Neural progenitor cell (in vitro differentiated cells): ENCODE measurements at regions not wholly inside any gene's neighbourhood (a gene's known extent, or its start where the extent isn't known, plus 50 kb on each side); places are given as distances from the start of the nearest gene placed in this dataset.

Source experiments
- DNase-seq: peaks from one replicate; pipeline ENCODE4 v3.0.0-alpha.2; 2016; ENCODE audit warnings: low spot score
- H2AFZ ChIP-seq: fragments of 200-600 bp; sonication (generic); replicated peaks from 2 replicates; pipeline ENCODE4 v1.6.1; 2016; ENCODE audit warnings: antibody characterized with exemption
- H3F3A ChIP-seq: fragments of 200-600 bp; sonication (generic); 2 replicates; pipeline ENCODE4 v1.6.1; 2016; ENCODE audit warnings: antibody characterized with exemption, low read depth
- H3K27ac ChIP-seq: fragments of 200-600 bp; sonication (generic); 2 replicates; pipeline ENCODE4 v1.5.1; 2016; ENCODE audit warnings: mild to moderate bottlenecking
- H3K27me3 ChIP-seq: fragments of 200-600 bp; sonication (generic); 2 replicates; pipeline ENCODE4 v1.6.1; 2016; ENCODE audit warnings: mild to moderate bottlenecking, moderate library complexity
- H3K36me3 ChIP-seq: fragments of 200-600 bp; sonication (generic); 2 replicates; pipeline ENCODE4 v1.5.1; 2016
- H3K4me1 ChIP-seq: fragments of 200-600 bp; sonication (generic); 2 replicates; pipeline ENCODE4 v1.6.1; 2016; ENCODE audit warnings: mixed run types
- H3K4me2 ChIP-seq: fragments of 200-600 bp; sonication (generic); 2 replicates; pipeline ENCODE4 v1.6.1; 2016
- H3K4me3 ChIP-seq: fragments of 200-600 bp; sonication (generic); 2 replicates; pipeline ENCODE4 v1.5.1; 2016
- H3K79me2 ChIP-seq: fragments of 200-600 bp; sonication (generic); 2 replicates; pipeline ENCODE4 v1.6.1; 2016; ENCODE audit warnings: low read depth
- H3K9ac ChIP-seq: fragments of 200-600 bp; sonication (generic); 2 replicates; pipeline ENCODE4 v1.6.1; 2016
- H3K9me3 ChIP-seq: fragments of 200-600 bp; sonication (generic); 2 replicates; pipeline ENCODE4 v1.5.1; 2016; ENCODE audit warnings: low read depth
- H4K20me1 ChIP-seq: fragments of 200-600 bp; sonication (generic); 2 replicates; pipeline ENCODE4 v1.6.1; 2016; ENCODE audit warnings: low read depth
- H3K27ac Mint-ChIP-seq: 3 replicates; pipeline ENCODE4 v1.8.0; 2021; ENCODE audit warnings: mixed read lengths
- H3K27me3 Mint-ChIP-seq: 2 replicates; pipeline ENCODE4 v1.8.0; 2022; ENCODE audit warnings: low read depth, mild to moderate bottlenecking, inconsistent platforms, moderate library complexity, mixed read lengths; ENCODE audit not compliant: insufficient read depth
- H3K36me3 Mint-ChIP-seq: 3 replicates; pipeline ENCODE4 v1.8.0; 2021; ENCODE audit warnings: mixed read lengths
- H3K4me1 Mint-ChIP-seq: 3 replicates; pipeline ENCODE4 v1.8.0; 2021; ENCODE audit warnings: mixed read lengths
- H3K4me3 Mint-ChIP-seq: 3 replicates; pipeline ENCODE4 v1.8.0; 2021; ENCODE audit warnings: mild to moderate bottlenecking, moderate library complexity, mixed read lengths
- H3K9me3 Mint-ChIP-seq: 3 replicates; pipeline ENCODE4 v1.8.0; 2020; ENCODE audit warnings: mixed read lengths
- EZH2 ChIP-seq: fragments of 200-600 bp; sonication (generic); IDR thresholded peaks from 2 replicates; pipeline ENCODE4 v1.6.1; 2017; ENCODE audit warnings: antibody characterized with exemption, mild to moderate bottlenecking, moderate library complexity
- EZH2phosphoT487 ChIP-seq: fragments of 200-600 bp; sonication (generic); IDR thresholded peaks from 2 replicates; pipeline ENCODE4 v1.6.1; 2017; ENCODE audit warnings: antibody characterized with exemption
- TF ChIP-seq, protein P1 (sequence below): fragments of 200-600 bp; sonication (generic); IDR thresholded peaks from 2 replicates; pipeline ENCODE4 v1.5.1; 2017; ENCODE audit warnings: antibody characterized with exemption, mild to moderate bottlenecking

DNA sequence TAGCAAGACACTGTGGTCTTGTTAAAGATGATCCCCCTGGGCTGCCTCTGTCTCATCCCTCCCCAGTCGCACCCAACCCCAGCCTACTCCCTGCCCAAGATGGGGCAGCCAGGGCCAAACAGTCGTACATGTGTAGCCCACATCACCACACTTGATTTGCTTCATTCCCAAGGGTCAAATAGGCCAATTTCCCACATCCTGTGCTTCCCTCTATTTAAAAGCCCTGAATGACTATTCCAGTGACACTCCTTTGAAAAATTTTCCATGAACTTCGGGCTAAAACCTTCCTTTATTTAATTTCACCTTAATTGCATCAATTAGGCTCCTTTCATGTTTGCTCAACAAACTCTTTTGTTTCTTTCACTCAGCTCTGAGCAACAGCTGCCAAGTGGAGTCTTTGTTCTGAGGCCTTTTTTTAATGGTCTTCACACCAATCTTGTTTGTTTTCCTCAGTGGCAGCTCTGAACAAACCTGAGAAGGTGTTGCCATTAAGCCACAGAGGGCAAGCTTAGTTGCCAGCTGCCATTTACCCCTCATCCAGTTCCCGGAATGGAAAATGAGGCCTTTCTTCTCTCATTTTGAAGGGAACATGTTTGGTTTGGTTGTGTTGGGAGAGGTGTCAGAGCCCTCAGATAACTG, 126.9 kb downstream of the APIP start:
- peaks cover 9% of the 10 kb centered on the region for H3K36me3 Mint-ChIP-seq
- H3K4me1 ChIP-seq: peaks cover 22% of the 10 kb centered on the region
- no peak overlapping the region for H3K4me3 ChIP-seq
- no peak overlapping the region for H2AFZ ChIP-seq
- no peaks in the 10 kb centered on the region for H3K79me2 ChIP-seq
- H3K4me2 ChIP-seq: no peak overlapping the region
- peak overlapping the region; percentile 8 for H3K27ac ChIP-seq
- no peak for DNase-seq
- peaks cover 4% of the 10 kb centered on the region for H4K20me1 ChIP-seq
- H3K27ac Mint-ChIP-seq: no peak overlapping the region
- peaks cover 5% of the 10 kb centered on the region for H3K9me3 Mint-ChIP-seq
- H3K4me3 Mint-ChIP-seq: no peak overlapping the region
- peaks cover 6% of the 10 kb centered on the region for H3K4me1 Mint-ChIP-seq
- no peak for TF ChIP-seq EZH2
- TF ChIP-seq, protein P1, sequence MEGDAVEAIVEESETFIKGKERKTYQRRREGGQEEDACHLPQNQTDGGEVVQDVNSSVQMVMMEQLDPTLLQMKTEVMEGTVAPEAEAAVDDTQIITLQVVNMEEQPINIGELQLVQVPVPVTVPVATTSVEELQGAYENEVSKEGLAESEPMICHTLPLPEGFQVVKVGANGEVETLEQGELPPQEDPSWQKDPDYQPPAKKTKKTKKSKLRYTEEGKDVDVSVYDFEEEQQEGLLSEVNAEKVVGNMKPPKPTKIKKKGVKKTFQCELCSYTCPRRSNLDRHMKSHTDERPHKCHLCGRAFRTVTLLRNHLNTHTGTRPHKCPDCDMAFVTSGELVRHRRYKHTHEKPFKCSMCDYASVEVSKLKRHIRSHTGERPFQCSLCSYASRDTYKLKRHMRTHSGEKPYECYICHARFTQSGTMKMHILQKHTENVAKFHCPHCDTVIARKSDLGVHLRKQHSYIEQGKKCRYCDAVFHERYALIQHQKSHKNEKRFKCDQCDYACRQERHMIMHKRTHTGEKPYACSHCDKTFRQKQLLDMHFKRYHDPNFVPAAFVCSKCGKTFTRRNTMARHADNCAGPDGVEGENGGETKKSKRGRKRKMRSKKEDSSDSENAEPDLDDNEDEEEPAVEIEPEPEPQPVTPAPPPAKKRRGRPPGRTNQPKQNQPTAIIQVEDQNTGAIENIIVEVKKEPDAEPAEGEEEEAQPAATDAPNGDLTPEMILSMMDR: no peak
- no peak for TF ChIP-seq EZH2phosphoT487
- no peak overlapping the region for H3K9ac ChIP-seq
- H3F3A ChIP-seq: peaks cover 24% of the 10 kb centered on the region
- no peaks in the 10 kb centered on the region for H3K27me3 Mint-ChIP-seq
- H3K36me3 ChIP-seq: no peaks in the 10 kb centered on the region
- H3K9me3 ChIP-seq: no peaks in the 10 kb centered on the region
- H3K27me3 ChIP-seq: no peaks in the 10 kb centered on the region

GRCh38 chr11:34788642-34789041, 127.5 kb downstream of the APIP start:
- H3K79me2 ChIP-seq: no peaks in the 10 kb centered on the region
- no peak overlapping the region for H3K27ac Mint-ChIP-seq
- no peak overlapping the region for H3K4me3 ChIP-seq
- H3F3A ChIP-seq: peaks cover 24% of the 10 kb centered on the region
- H3K9me3 Mint-ChIP-seq: peaks cover 5% of the 10 kb centered on the region
- peaks cover 4% of the 10 kb centered on the region for H4K20me1 ChIP-seq
- peaks cover 20% of the 10 kb centered on the region for H3K4me1 ChIP-seq
- H3K4me2 ChIP-seq: no peak overlapping the region
- H3K27me3 ChIP-seq: no peaks in the 10 kb centered on the region
- H2AFZ ChIP-seq: no peak overlapping the region
- H3K27ac ChIP-seq: no peak overlapping the region
- TF ChIP-seq EZH2phosphoT487: no peak
- no peak for TF ChIP-seq EZH2
- TF ChIP-seq, protein P1: no peak
- no peak overlapping the region for H3K4me3 Mint-ChIP-seq
- no peaks in the 10 kb centered on the region for H3K9me3 ChIP-seq
- H3K36me3 ChIP-seq: no peaks in the 10 kb centered on the region
- no peak for DNase-seq
- no peaks in the 10 kb centered on the region for H3K27me3 Mint-ChIP-seq
- H3K4me1 Mint-ChIP-seq: peaks cover 6% of the 10 kb centered on the region
- no peak overlapping the region for H3K9ac ChIP-seq
- peaks cover 9% of the 10 kb centered on the region for H3K36me3 Mint-ChIP-seq

- Histone ChIP-seq H3K79me2 (no peaks in the 10 kb centered on the region), H3K4me2 (no peak overlapping the region), H3K27ac (no peak overlapping the region), H2AFZ (no peak overlapping the region), H3K9me3 (no peaks in the 10 kb centered on the region), H4K20me1 (peaks cover 4% of the 10 kb centered on the region), H3K27me3 (no peaks in the 10 kb centered on the region), H3K36me3 (no peaks in the 10 kb centered on the region), H3K9ac (no peak overlapping the region), H3K4me3 (no peak overlapping the region), H3F3A (peaks cover 21% of the 10 kb centered on the region), H3K4me1 (peaks cover 12% of the 10 kb centered on the region)
- no peak for DNase-seq
- Mint-ChIP-seq H3K4me3 (no peak overlapping the region), H3K9me3 (peaks cover 5% of the 10 kb centered on the region), H3K4me1 (peaks cover 4% of the 10 kb centered on the region), H3K27ac (no peak overlapping the region), H3K27me3 (no peaks in the 10 kb centered on the region), H3K36me3 (peaks cover 9% of the 10 kb centered on the region)
- TF ChIP-seq, protein P1: no peak
- TF ChIP-seq EZH2phosphoT487 (no peak), EZH2 (no peak)
Observed at GRCh38 chr11:34787895-34788294, 128.3 kb downstream of the APIP start.
